HCT116 (cell line): ENCODE measurements at regions not wholly inside any gene's neighbourhood (a gene's known extent, or its start where the extent isn't known, plus 50 kb on each side); places are given as distances from the start of the nearest gene placed in this dataset.

Experiments
- CTCF ChIP-seq, 3 experiments: fragments of 200-600 bp in 1 of 3; sonication (generic) in 1 of 3; IDR thresholded peaks in 2 of 3; conservative IDR thresholded peaks in 1 of 3; 2 replicates each; pipeline ENCODE4 v1.5.1; 2012 to 2017; ENCODE audit warnings: low read depth in 2 of 3, low read length in 2 of 3, antibody characterized with exemption in 1 of 3, borderline replicate concordance in 1 of 3, control low read depth in 1 of 3, mild to moderate bottlenecking in 1 of 3, mixed read lengths in 1 of 3, mixed run types in 1 of 3, moderate library complexity in 1 of 3; ENCODE audit not compliant: insufficient read depth in 1 of 3
- EZH2 ChIP-seq: fragments of 200-600 bp; sonication (generic); IDR thresholded peaks from 2 replicates; pipeline ENCODE4 v1.6.1; 2017; ENCODE audit warnings: antibody characterized with exemption, mixed run types
- EZH2phosphoT487 ChIP-seq: fragments of 200-600 bp; IDR thresholded peaks from 2 replicates; pipeline ENCODE4 v1.6.1; 2018; ENCODE audit warnings: antibody characterized with exemption, borderline replicate concordance
- MAX ChIP-seq: IDR thresholded peaks from 2 replicates; pipeline ENCODE4 v1.6.1; 2012
- POLR2A ChIP-seq: IDR thresholded peaks from 2 replicates; pipeline ENCODE4 v1.7.0; 2011; ENCODE audit warnings: borderline replicate concordance; ENCODE audit not compliant: insufficient read depth, insufficient read length; ENCODE audit errors: extremely low read depth
- POLR2AphosphoS5 ChIP-seq: IDR thresholded peaks from 2 replicates; pipeline ENCODE4 v1.6.1; 2011; ENCODE audit warnings: mild to moderate bottlenecking, low read depth, low read length, moderate library complexity
- REST ChIP-seq: IDR thresholded peaks from 2 replicates; pipeline ENCODE4 v1.6.1; 2012; ENCODE audit warnings: low read depth
- SIN3A ChIP-seq: IDR thresholded peaks from 2 replicates; pipeline ENCODE4 v1.6.1; 2012; ENCODE audit warnings: low read depth
- SP1 ChIP-seq: IDR thresholded peaks from 2 replicates; pipeline ENCODE4 v1.6.1; 2012; ENCODE audit warnings: low read depth
- ZBTB33 ChIP-seq: IDR thresholded peaks from 2 replicates; pipeline ENCODE4 v1.6.1; 2011; ENCODE audit warnings: mild to moderate bottlenecking, low read length, moderate library complexity; ENCODE audit not compliant: insufficient replicate concordance; ENCODE audit errors: extremely low read depth

GRCh38 chr2:15851076-15851693 lies 89.2 kb upstream of the MYCN start:
- TF ChIP-seq CTCF (IDR thresholded peaks at IDR 0.05 in 2 of 3, conservative IDR thresholded peaks at IDR 0.05 in 1 of 3; ENCODE audit: borderline replicate concordance in 1 of 3, insufficient read depth in 1 of 3, low read depth in 2 of 3, low read length in 2 of 3): no peak
- no peak for TF ChIP-seq EZH2
- TF ChIP-seq REST: no peak
- TF ChIP-seq SIN3A: no peak
- no peak for TF ChIP-seq SP1
- TF ChIP-seq MAX: no peak
- TF ChIP-seq POLR2A: no peak
- no peak for TF ChIP-seq POLR2AphosphoS5
- no peak for TF ChIP-seq EZH2phosphoT487
- no peak for TF ChIP-seq ZBTB33
